Nephron progenitor cell (in vitro differentiated cells): ENCODE measurements at regions not wholly inside any gene's neighbourhood (a gene's known extent, or its start where the extent isn't known, plus 50 kb on each side); places are given as distances from the start of the nearest gene placed in this dataset.

Experiments used
- DNase-seq: peaks from one replicate; pipeline ENCODE4 v3.0.0; 2021
- H3K27ac Mint-ChIP-seq: 2 replicates; pipeline ENCODE4 v1.8.0; 2021; ENCODE audit warnings: mild to moderate bottlenecking, moderate library complexity, mixed read lengths
- H3K27me3 Mint-ChIP-seq: 2 replicates; pipeline ENCODE4 v1.8.0; 2021; ENCODE audit warnings: mild to moderate bottlenecking, low read depth, mixed read lengths; ENCODE audit not compliant: poor library complexity
- H3K36me3 Mint-ChIP-seq: 2 replicates; pipeline ENCODE4 v1.8.0; 2021; ENCODE audit warnings: low read depth, mixed read lengths
- H3K4me1 Mint-ChIP-seq: 2 replicates; pipeline ENCODE4 v1.8.0; 2021; ENCODE audit warnings: mixed read lengths
- H3K4me3 Mint-ChIP-seq: 2 replicates; pipeline ENCODE4 v1.8.0; 2021; ENCODE audit warnings: mild to moderate bottlenecking, moderate library complexity, mixed read lengths
- H3K9me3 Mint-ChIP-seq: 2 replicates; pipeline ENCODE4 v1.8.0; 2021; ENCODE audit warnings: mild to moderate bottlenecking, moderate library complexity, mixed read lengths
- CTCF ChIP-seq: fragments of 200-600 bp; sonication (generic); IDR thresholded peaks from 2 replicates; pipeline ENCODE4 v1.5.0; 2021; ENCODE audit warnings: antibody characterized with exemption

DNA sequence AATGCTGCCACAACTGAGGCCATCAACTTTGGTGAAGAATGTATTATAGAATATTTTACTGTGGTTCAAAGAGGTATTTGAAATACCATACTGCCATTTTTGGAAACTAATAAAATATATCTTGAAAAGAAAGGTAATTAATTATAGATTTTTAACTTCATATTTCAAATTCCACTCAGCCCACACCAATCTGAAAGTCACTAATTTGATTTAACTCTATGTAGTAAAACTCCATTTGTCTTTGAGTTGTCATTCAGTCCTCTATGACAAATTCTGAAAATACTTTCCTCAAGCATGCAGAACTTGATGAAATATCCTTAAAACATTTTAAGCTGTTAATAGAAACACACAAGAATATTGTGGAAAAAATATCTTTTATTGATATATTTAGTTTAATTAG lies 1196.7 kb upstream of the CITED2 start:
- no peak overlapping the region for H3K4me3 Mint-ChIP-seq
- H3K4me1 Mint-ChIP-seq = peaks cover 14% of the 10 kb centered on the region
- H3K36me3 Mint-ChIP-seq = no peaks in the 10 kb centered on the region
- no peaks in the 10 kb centered on the region for H3K9me3 Mint-ChIP-seq
- no peak for TF ChIP-seq CTCF
- no peak for DNase-seq
- no peaks in the 10 kb centered on the region for H3K27me3 Mint-ChIP-seq
- H3K27ac Mint-ChIP-seq = no peak overlapping the region

- no peak overlapping the region for H3K4me3 Mint-ChIP-seq
- TF ChIP-seq CTCF = no peak
- peak overlapping the region; percentile 88 for H3K27ac Mint-ChIP-seq
- no peaks in the 10 kb centered on the region for H3K36me3 Mint-ChIP-seq
- H3K4me1 Mint-ChIP-seq = peaks cover 16% of the 10 kb centered on the region
- no peaks in the 10 kb centered on the region for H3K9me3 Mint-ChIP-seq
- H3K27me3 Mint-ChIP-seq = peaks cover 4% of the 10 kb centered on the region
- no peak for DNase-seq
Observed at GRCh38 chr6:140567466-140567865, 1193.0 kb upstream of the CITED2 start.

DNA sequence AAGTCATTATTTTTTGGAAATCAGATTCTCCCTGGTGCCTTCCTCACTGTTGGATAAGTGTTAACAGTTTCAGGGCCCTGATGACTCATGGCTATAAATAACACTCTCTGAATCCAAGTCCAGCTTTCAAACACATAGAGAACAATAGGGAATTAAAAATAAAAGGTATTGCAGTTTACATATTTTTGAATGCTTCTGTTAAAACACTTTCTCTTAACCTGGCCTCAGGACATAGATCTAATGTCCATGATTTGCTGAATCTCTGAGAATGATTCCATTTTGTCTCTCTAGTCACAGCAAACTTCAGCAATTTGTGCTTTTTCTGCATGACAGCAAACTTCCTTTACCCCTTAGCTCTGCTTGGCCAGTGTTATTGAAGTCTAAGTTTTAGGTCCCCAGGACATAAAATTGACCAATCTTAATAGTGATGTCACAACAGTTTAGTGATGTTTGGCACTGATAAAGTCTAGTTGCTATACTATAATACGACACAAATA lies 1192.4 kb upstream of the CITED2 start:
- Mint-ChIP-seq H3K4me1 (peaks cover 16% of the 10 kb centered on the region), H3K4me3 (no peak overlapping the region), H3K27me3 (peaks cover 4% of the 10 kb centered on the region), H3K36me3 (no peaks in the 10 kb centered on the region), H3K9me3 (no peaks in the 10 kb centered on the region), H3K27ac (peak overlapping the region; percentile 37)
- TF ChIP-seq CTCF = no peak
- DNase-seq = no peak

- Mint-ChIP-seq H3K4me3 (no peak overlapping the region), H3K9me3 (no peaks in the 10 kb centered on the region), H3K27ac (no peak overlapping the region), H3K27me3 (peaks cover 4% of the 10 kb centered on the region), H3K36me3 (no peaks in the 10 kb centered on the region), H3K4me1 (peaks cover 16% of the 10 kb centered on the region)
- no peak for DNase-seq
- TF ChIP-seq CTCF = no peak
Observed at GRCh38 chr6:140563728-140564127, 1189.3 kb upstream of the CITED2 start.

GRCh38 chr6:140561701-140562100 lies 1187.3 kb upstream of the CITED2 start:
- Mint-ChIP-seq H3K9me3 (no peaks in the 10 kb centered on the region), H3K4me3 (no peak overlapping the region), H3K36me3 (no peaks in the 10 kb centered on the region), H3K27me3 (peaks cover 4% of the 10 kb centered on the region), H3K27ac (no peak overlapping the region), H3K4me1 (peaks cover 8% of the 10 kb centered on the region)
- no peak for DNase-seq
- no peak for TF ChIP-seq CTCF

DNA sequence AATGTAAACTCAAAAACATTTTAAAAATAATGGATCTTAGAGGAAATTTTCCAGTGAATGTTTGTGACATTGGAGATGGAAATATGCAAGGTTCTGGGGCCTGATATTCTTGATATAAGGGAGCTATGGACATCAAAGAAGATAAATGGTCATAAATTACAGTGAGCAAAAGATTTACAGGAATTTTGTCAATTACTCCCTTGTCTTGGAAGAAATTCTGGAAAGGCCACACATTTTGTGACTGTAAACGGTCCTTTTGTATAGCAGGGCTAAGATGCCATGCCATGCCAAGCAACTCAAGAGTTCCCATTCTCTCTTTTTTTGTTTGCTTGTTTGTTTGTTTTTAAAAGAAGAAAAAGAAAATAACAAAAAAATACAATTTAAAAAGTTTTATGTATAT lies 1186.2 kb upstream of the CITED2 start:
- H3K27ac Mint-ChIP-seq = no peak overlapping the region
- H3K4me3 Mint-ChIP-seq = no peak overlapping the region
- DNase-seq = no peak
- no peaks in the 10 kb centered on the region for H3K36me3 Mint-ChIP-seq
- H3K4me1 Mint-ChIP-seq = no peaks in the 10 kb centered on the region
- no peaks in the 10 kb centered on the region for H3K9me3 Mint-ChIP-seq
- no peak for TF ChIP-seq CTCF
- H3K27me3 Mint-ChIP-seq = peaks cover 4% of the 10 kb centered on the region
